SU-DHL-6 (cell line): ENCODE measurements at regions not wholly inside any gene's neighbourhood (a gene's known extent, or its start where the extent isn't known, plus 50 kb on each side); places are given as distances from the start of the nearest gene placed in this dataset.

Experiments used
- H2AFZ ChIP-seq: fragments of 200-600 bp; sonication (generic); 2 replicates; pipeline ENCODE4 v1.6.1; 2014; ENCODE audit warnings: low read depth, mild to moderate bottlenecking, moderate library complexity, mixed read lengths, antibody characterized with exemption, low read length; ENCODE audit not compliant: severe bottlenecking
- H3F3A ChIP-seq: fragments of 200-600 bp; shearing (Covaris generic); 2 replicates; pipeline ENCODE4 v1.6.0; 2016; ENCODE audit warnings: antibody characterized with exemption, mild to moderate bottlenecking; ENCODE audit not compliant: insufficient read depth
- H3K27ac ChIP-seq: fragments of 200-600 bp; sonication (generic); 2 replicates; pipeline ENCODE4 v1.5.1; 2016; ENCODE audit warnings: low read depth, mild to moderate bottlenecking, low read length, moderate library complexity, mixed read lengths
- H3K27me3 ChIP-seq: fragments of 200-600 bp; sonication (generic), shearing (Covaris generic); 2 replicates; pipeline ENCODE4 v1.6.0; 2014; ENCODE audit warnings: mild to moderate bottlenecking, low read length
- H3K36me3 ChIP-seq: fragments of 200-600 bp; sonication (generic); 2 replicates; pipeline ENCODE4 v1.6.1; 2014; ENCODE audit warnings: mild to moderate bottlenecking, low read length, mixed read lengths
- H3K4me2 ChIP-seq: fragments of 300-600, 200-600 bp; shearing (Covaris generic), sonication (generic); 2 replicates; pipeline ENCODE4 v1.6.0; 2014; ENCODE audit warnings: low read length, low read depth, mild to moderate bottlenecking; ENCODE audit not compliant: poor library complexity, severe bottlenecking
- H3K4me3 ChIP-seq: fragments of 200-600 bp; sonication (generic); 2 replicates; pipeline ENCODE4 v1.5.1; 2014; ENCODE audit warnings: antibody characterized with exemption, low read length, mild to moderate bottlenecking, mixed read lengths; ENCODE audit not compliant: insufficient read depth, poor library complexity, severe bottlenecking
- H3K79me2 ChIP-seq: fragments of 200-600 bp; sonication (generic); 2 replicates; pipeline ENCODE4 v1.6.1; 2014; ENCODE audit warnings: mild to moderate bottlenecking, low read length, moderate library complexity; ENCODE audit not compliant: insufficient read depth
- H3K9ac ChIP-seq: fragments of 200-600 bp; sonication (generic); 2 replicates; pipeline ENCODE4 v1.7.0; 2014; ENCODE audit warnings: mild to moderate bottlenecking, low read length
- H3K9me2 ChIP-seq: fragments of 200-600 bp; sonication (generic); replicated peaks from 2 replicates; pipeline ENCODE4 v1.6.1; 2014; ENCODE audit warnings: low read length; ENCODE audit not compliant: insufficient read depth
- H3K9me3 ChIP-seq: fragments of 200-600 bp; sonication (generic); 2 replicates; pipeline ENCODE4 v1.6.1; 2014; ENCODE audit warnings: low read length, mixed read lengths; ENCODE audit not compliant: insufficient read depth
- H4K20me1 ChIP-seq: fragments of 200-600 bp; sonication (generic); 2 replicates; pipeline ENCODE4 v1.6.1; 2014; ENCODE audit warnings: low read depth, mild to moderate bottlenecking, antibody characterized with exemption, low read length, moderate library complexity, mixed read lengths
- EZH2phosphoT487 ChIP-seq: fragments of 200-600 bp; sonication (generic), shearing (Covaris generic); conservative IDR thresholded peaks from 2 replicates; pipeline ENCODE4 v1.6.1; 2018; ENCODE audit warnings: mild to moderate bottlenecking, antibody characterized with exemption, low read length, moderate library complexity, mixed read lengths
- TF ChIP-seq, protein P1 (sequence below): fragments of 200-600 bp; sonication (generic); IDR thresholded peaks from one replicate; pipeline ENCODE4 v1.5.1; 2017; ENCODE audit warnings: antibody characterized with exemption, mild to moderate bottlenecking, low read length, moderate library complexity; ENCODE audit not compliant: insufficient read depth, poor library complexity, severe bottlenecking

DNA sequence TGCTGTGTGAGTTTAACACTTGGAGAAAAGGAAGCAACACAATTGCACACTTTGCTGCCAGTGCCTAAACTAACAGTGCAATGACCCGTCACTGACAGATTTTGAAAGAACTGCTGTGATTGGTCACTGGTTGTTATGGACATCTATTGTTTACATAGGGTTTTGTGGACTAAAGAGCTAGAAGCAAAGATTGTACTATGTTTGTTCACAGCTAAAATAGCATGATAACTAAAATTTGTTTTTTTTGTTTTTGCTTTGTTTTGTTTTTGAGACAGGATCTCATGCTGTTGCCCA is 112.4 kb upstream of the GOLGA8J start:
- Histone ChIP-seq H3K9me2 (no peaks in the 10 kb centered on the region), H3K4me2 (no peak overlapping the region)

GRCh38 chr15:29969562-29970401 is 113.0 kb upstream of the GOLGA8J start:
- TF ChIP-seq, protein P1, sequence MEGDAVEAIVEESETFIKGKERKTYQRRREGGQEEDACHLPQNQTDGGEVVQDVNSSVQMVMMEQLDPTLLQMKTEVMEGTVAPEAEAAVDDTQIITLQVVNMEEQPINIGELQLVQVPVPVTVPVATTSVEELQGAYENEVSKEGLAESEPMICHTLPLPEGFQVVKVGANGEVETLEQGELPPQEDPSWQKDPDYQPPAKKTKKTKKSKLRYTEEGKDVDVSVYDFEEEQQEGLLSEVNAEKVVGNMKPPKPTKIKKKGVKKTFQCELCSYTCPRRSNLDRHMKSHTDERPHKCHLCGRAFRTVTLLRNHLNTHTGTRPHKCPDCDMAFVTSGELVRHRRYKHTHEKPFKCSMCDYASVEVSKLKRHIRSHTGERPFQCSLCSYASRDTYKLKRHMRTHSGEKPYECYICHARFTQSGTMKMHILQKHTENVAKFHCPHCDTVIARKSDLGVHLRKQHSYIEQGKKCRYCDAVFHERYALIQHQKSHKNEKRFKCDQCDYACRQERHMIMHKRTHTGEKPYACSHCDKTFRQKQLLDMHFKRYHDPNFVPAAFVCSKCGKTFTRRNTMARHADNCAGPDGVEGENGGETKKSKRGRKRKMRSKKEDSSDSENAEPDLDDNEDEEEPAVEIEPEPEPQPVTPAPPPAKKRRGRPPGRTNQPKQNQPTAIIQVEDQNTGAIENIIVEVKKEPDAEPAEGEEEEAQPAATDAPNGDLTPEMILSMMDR, result no peak
- no peak for TF ChIP-seq EZH2phosphoT487
- no peaks in the 10 kb centered on the region for H3K27me3 ChIP-seq
- no peaks in the 10 kb centered on the region for H3K79me2 ChIP-seq
- H3K4me2 ChIP-seq, result no peak overlapping the region
- no peaks in the 10 kb centered on the region for H3K9me3 ChIP-seq
- no peak overlapping the region for H2AFZ ChIP-seq
- H3K27ac ChIP-seq, result no peak overlapping the region
- no peaks in the 10 kb centered on the region for H3F3A ChIP-seq
- H3K9ac ChIP-seq, result no peak overlapping the region
- H3K4me3 ChIP-seq, result no peak overlapping the region
- no peaks in the 10 kb centered on the region for H3K9me2 ChIP-seq
- no peaks in the 10 kb centered on the region for H4K20me1 ChIP-seq
- no peaks in the 10 kb centered on the region for H3K36me3 ChIP-seq

More for the DNA sequence above, 112.4 kb upstream of the GOLGA8J start:
- H3F3A ChIP-seq, result no peaks in the 10 kb centered on the region
- H3K9ac ChIP-seq, result no peak overlapping the region
- H3K79me2 ChIP-seq, result no peaks in the 10 kb centered on the region
- no peak overlapping the region for H3K4me3 ChIP-seq
- H3K9me3 ChIP-seq, result no peaks in the 10 kb centered on the region
- no peak overlapping the region for H2AFZ ChIP-seq
- H3K27me3 ChIP-seq, result no peaks in the 10 kb centered on the region
- no peak for TF ChIP-seq EZH2phosphoT487
- TF ChIP-seq, protein P1, result no peak
- H4K20me1 ChIP-seq, result no peaks in the 10 kb centered on the region
- H3K36me3 ChIP-seq, result no peaks in the 10 kb centered on the region
- H3K27ac ChIP-seq, result no peak overlapping the region

- H3F3A ChIP-seq, result no peaks in the 10 kb centered on the region
- no peaks in the 10 kb centered on the region for H3K36me3 ChIP-seq
- no peak overlapping the region for H2AFZ ChIP-seq
- TF ChIP-seq EZH2phosphoT487, result no peak
- TF ChIP-seq, protein P1, result no peak
- no peaks in the 10 kb centered on the region for H4K20me1 ChIP-seq
- H3K9ac ChIP-seq, result no peak overlapping the region
- H3K27ac ChIP-seq, result no peak overlapping the region
- no peaks in the 10 kb centered on the region for H3K9me2 ChIP-seq
- H3K4me2 ChIP-seq, result no peak overlapping the region
- no peak overlapping the region for H3K4me3 ChIP-seq
- no peaks in the 10 kb centered on the region for H3K27me3 ChIP-seq
- H3K9me3 ChIP-seq, result no peaks in the 10 kb centered on the region
- H3K79me2 ChIP-seq, result no peaks in the 10 kb centered on the region
Observed at GRCh38 chr15:29968895-29969561, 113.7 kb upstream of the GOLGA8J start.
